ENCODE measurements at regions not wholly inside any gene's neighbourhood (a gene's known extent, or its start where the extent isn't known, plus 50 kb on each side); places are given as distances from the start of the nearest gene placed in this dataset.
"Not testable (repeated sequence)": the region's sequence is repeated elsewhere in the genome, so short reads cannot be mapped to it uniquely, and the experiment has no call there.

GRCh38 chr6:169923468-169924464 is 172.3 kb downstream of the ERMARD start:
- Histone ChIP-seq H3K27ac (ENCODE audit: low read depth) (no peak overlapping the region), H3K4me3 (ENCODE audit: low read depth, low read length) (no peak overlapping the region), H3K4me1 (ENCODE audit: insufficient read depth) (no peaks in the 10 kb centered on the region), H3K36me3 (ENCODE audit: insufficient read depth) (no peaks in the 10 kb centered on the region)
- DNase-seq (ENCODE audit: extremely low spot score): no peak
- 95% methylated on average over 6 of the region's 6 CpGs for WGBS

- 63% methylated on average over 34 of the region's 34 CpGs for WGBS
- Histone ChIP-seq H3K4me3 (ENCODE audit: low read depth, low read length) (no peak overlapping the region), H3K4me1 (ENCODE audit: insufficient read depth) (no peaks in the 10 kb centered on the region), H3K27ac (ENCODE audit: low read depth) (no peak overlapping the region), H3K36me3 (ENCODE audit: insufficient read depth) (no peaks in the 10 kb centered on the region)
- no peak for DNase-seq (ENCODE audit: extremely low spot score)
Measured at GRCh38 chr6:169921853-169922824, 170.7 kb downstream of the ERMARD start.

- Histone ChIP-seq H3K36me3 (ENCODE audit: insufficient read depth) (no peaks in the 10 kb centered on the region), H3K4me1 (ENCODE audit: insufficient read depth) (no peaks in the 10 kb centered on the region), H3K4me3 (ENCODE audit: low read depth, low read length) (no peak overlapping the region), H3K27ac (ENCODE audit: low read depth) (no peak overlapping the region)
- WGBS: 89% methylated on average over 20 of the region's 20 CpGs
- no peak for DNase-seq (ENCODE audit: extremely low spot score)
Measured at GRCh38 chr6:169921217-169921616, 169.8 kb downstream of the ERMARD start.

GRCh38 chr6:169920359-169921020 is 169.1 kb downstream of the ERMARD start:
- Histone ChIP-seq H3K4me1 (ENCODE audit: insufficient read depth) (no peaks in the 10 kb centered on the region), H3K4me3 (ENCODE audit: low read depth, low read length) (no peak overlapping the region), H3K27ac (ENCODE audit: low read depth) (no peak overlapping the region), H3K36me3 (ENCODE audit: insufficient read depth) (no peaks in the 10 kb centered on the region)
- no peak for DNase-seq (ENCODE audit: extremely low spot score)
- 76% methylated on average over 11 of the region's 11 CpGs for WGBS

GRCh38 chr6:169918954-169919549 is 167.6 kb downstream of the ERMARD start:
- Histone ChIP-seq H3K4me3 (ENCODE audit: low read depth, low read length) (no peak overlapping the region), H3K27ac (ENCODE audit: low read depth) (no peak overlapping the region), H3K36me3 (ENCODE audit: insufficient read depth) (no peaks in the 10 kb centered on the region), H3K4me1 (ENCODE audit: insufficient read depth) (no peaks in the 10 kb centered on the region)
- 86% methylated on average over 26 of the region's 26 CpGs for WGBS
- DNase-seq (ENCODE audit: extremely low spot score): no peak

GRCh38 chr6:169918239-169918953 is 167.0 kb downstream of the ERMARD start:
- Histone ChIP-seq H3K36me3 (ENCODE audit: insufficient read depth) (no peaks in the 10 kb centered on the region), H3K27ac (ENCODE audit: low read depth) (no peak overlapping the region), H3K4me3 (ENCODE audit: low read depth, low read length) (no peak overlapping the region), H3K4me1 (ENCODE audit: insufficient read depth) (no peaks in the 10 kb centered on the region)
- WGBS: 81% methylated on average over 21 of the region's 21 CpGs
- no peak for DNase-seq (ENCODE audit: extremely low spot score)

- H3K36me3 ChIP-seq (ENCODE audit: insufficient read depth): no peaks in the 10 kb centered on the region
- DNase-seq (ENCODE audit: extremely low spot score): no peak
- H3K4me1 ChIP-seq (ENCODE audit: insufficient read depth): no peaks in the 10 kb centered on the region
- WGBS: 90% methylated on average over 3 of the region's 3 CpGs
- H3K4me3 ChIP-seq (ENCODE audit: low read depth, low read length): no peak overlapping the region
- H3K27ac ChIP-seq (ENCODE audit: low read depth): no peak overlapping the region
Measured at GRCh38 chr6:169917153-169917552, 165.7 kb downstream of the ERMARD start.

- Histone ChIP-seq H3K4me1 (ENCODE audit: insufficient read depth) (no peaks in the 10 kb centered on the region), H3K36me3 (ENCODE audit: insufficient read depth) (no peaks in the 10 kb centered on the region), H3K4me3 (ENCODE audit: low read depth, low read length) (no peak overlapping the region), H3K27ac (ENCODE audit: low read depth) (no peak overlapping the region)
- 80% methylated on average over 22 of the region's 22 CpGs for WGBS
- no peak for DNase-seq (ENCODE audit: extremely low spot score)
Measured at GRCh38 chr6:169915769-169916550, 164.5 kb downstream of the ERMARD start.

GRCh38 chr6:169913745-169914144 is 162.3 kb downstream of the ERMARD start:
- DNase-seq (ENCODE audit: extremely low spot score); H3K4me3 ChIP-seq (ENCODE audit: low read depth, low read length); H3K36me3 ChIP-seq (ENCODE audit: insufficient read depth); H3K4me1 ChIP-seq (ENCODE audit: insufficient read depth); H3K27ac ChIP-seq (ENCODE audit: low read depth): not testable (repeated sequence)
- WGBS: 94% methylated on average over 3 of the region's 3 CpGs

- Histone ChIP-seq H3K4me3 (ENCODE audit: low read depth, low read length) (no peak overlapping the region), H3K36me3 (ENCODE audit: insufficient read depth) (no peaks in the 10 kb centered on the region), H3K27ac (ENCODE audit: low read depth) (no peak overlapping the region), H3K4me1 (ENCODE audit: insufficient read depth) (no peaks in the 10 kb centered on the region)
- no peak for DNase-seq (ENCODE audit: extremely low spot score)
- WGBS: 60% methylated on average over 4 of the region's 4 CpGs
Measured at GRCh38 chr6:169913096-169913638, 161.7 kb downstream of the ERMARD start.

- no peak for DNase-seq (ENCODE audit: extremely low spot score)
- H3K4me1 ChIP-seq (ENCODE audit: insufficient read depth): no peaks in the 10 kb centered on the region
- 82% methylated on average over 21 of the region's 21 CpGs for WGBS
- no peak overlapping the region for H3K4me3 ChIP-seq (ENCODE audit: low read depth, low read length)
- H3K27ac ChIP-seq (ENCODE audit: low read depth): no peak overlapping the region
- H3K36me3 ChIP-seq (ENCODE audit: insufficient read depth): no peaks in the 10 kb centered on the region
Measured at GRCh38 chr6:169912266-169913095, 161.1 kb downstream of the ERMARD start.

All from urinary bladder (tissue), 3 donors.